Mesendoderm (in vitro differentiated cells): ENCODE measurements at regions not wholly inside any gene's neighbourhood (a gene's known extent, or its start where the extent isn't known, plus 50 kb on each side); places are given as distances from the start of the nearest gene placed in this dataset.

ENCODE experiments used
- DNase-seq: peaks from one replicate; pipeline ENCODE4 v3.0.0; 2013
- H2AK5ac ChIP-seq: 2 replicates; pipeline ENCODE4 v1.6.1; 2013; ENCODE audit warnings: low read length, inconsistent platforms
- H2BK120ac ChIP-seq: 2 replicates; pipeline ENCODE4 v1.6.1; 2013; ENCODE audit warnings: low read depth, mild to moderate bottlenecking, low read length, moderate library complexity, mixed read lengths
- H2BK15ac ChIP-seq: replicated peaks from 2 replicates; pipeline ENCODE4 v1.6.1; 2013; ENCODE audit warnings: low read depth, mild to moderate bottlenecking, moderate library complexity
- H2BK5ac ChIP-seq: 2 replicates; pipeline ENCODE4 v1.6.1; 2013; ENCODE audit warnings: low read length, inconsistent platforms
- H3K18ac ChIP-seq: 2 replicates; pipeline ENCODE4 v1.6.1; 2013; ENCODE audit warnings: mild to moderate bottlenecking, low read length, mixed read lengths
- H3K23ac ChIP-seq: one replicate; pipeline ENCODE4 v1.6.1; 2013; ENCODE audit warnings: low read length
- H3K27ac ChIP-seq: 2 replicates; pipeline ENCODE4 v1.5.1; 2013; ENCODE audit warnings: low read depth, mild to moderate bottlenecking, inconsistent platforms, low read length, moderate library complexity
- H3K27me3 ChIP-seq: 2 replicates; pipeline ENCODE4 v1.6.1; 2013; ENCODE audit warnings: low read length, control low read depth, mild to moderate bottlenecking, inconsistent platforms; ENCODE audit not compliant: insufficient read depth, poor library complexity
- H3K36me3 ChIP-seq: 2 replicates; pipeline ENCODE4 v1.6.1; 2013; ENCODE audit warnings: low read length, inconsistent platforms; ENCODE audit not compliant: control insufficient read depth, insufficient read depth
- H3K4ac ChIP-seq: one replicate; pipeline ENCODE4 v1.6.1; 2013; ENCODE audit warnings: low read depth, mild to moderate bottlenecking, low read length, moderate library complexity
- H3K4me1 ChIP-seq: 2 replicates; pipeline ENCODE4 v1.6.1; 2013; ENCODE audit warnings: low read depth, low read length, inconsistent platforms; ENCODE audit not compliant: control insufficient read depth
- H3K4me2 ChIP-seq: 2 replicates; pipeline ENCODE4 v1.6.1; 2013; ENCODE audit warnings: low read length
- H3K4me3 ChIP-seq: 2 replicates; pipeline ENCODE4 v1.5.1; 2013; ENCODE audit warnings: mild to moderate bottlenecking, low read length
- H3K56ac ChIP-seq: one replicate; pipeline ENCODE4 v1.6.1; 2013; ENCODE audit warnings: low read length
- H3K79me1 ChIP-seq: 2 replicates; pipeline ENCODE4 v1.6.1; 2013; ENCODE audit warnings: low read length, inconsistent platforms
- H3K79me2 ChIP-seq: 2 replicates; pipeline ENCODE4 v1.6.1; 2013; ENCODE audit warnings: mild to moderate bottlenecking, low read length; ENCODE audit not compliant: control insufficient read depth, insufficient read depth
- H3K9ac ChIP-seq: 2 replicates; pipeline ENCODE4 v1.6.1; 2013; ENCODE audit warnings: low read length, inconsistent platforms
- H4K5ac ChIP-seq: one replicate; pipeline ENCODE4 v1.6.1; 2013; ENCODE audit warnings: low read length
- H4K8ac ChIP-seq: one replicate; pipeline ENCODE4 v1.6.1; 2013; ENCODE audit warnings: low read depth, mild to moderate bottlenecking, control low read depth, low read length, moderate library complexity
- WGBS: extraction: QIAGEN DNeasy Blood & Tissue Kit; methylation state at CpG from one replicate; pipeline ENCODE4 v1.1.7; 2013; ENCODE audit warnings: low lambda C conversion rate, missing lambda C conversion rate; ENCODE audit not compliant: insufficient coverage; ENCODE audit errors: extremely low coverage; 5-methylcytosine and 5-hydroxymethylcytosine counted together

GRCh38 chr13:34066344-34066743, 248.4 kb downstream of the RFC3 start:
- no peaks in the 10 kb centered on the region for H3K79me2 ChIP-seq
- H2BK120ac ChIP-seq: no peak overlapping the region
- no peak overlapping the region for H2BK5ac ChIP-seq
- H3K4me3 ChIP-seq: no peak overlapping the region
- no peak overlapping the region for H3K18ac ChIP-seq
- no peak overlapping the region for H3K4me2 ChIP-seq
- H3K4me1 ChIP-seq: no peaks in the 10 kb centered on the region
- no CpG with 5 or more reads among the region's 1 CpG for WGBS
- H3K79me1 ChIP-seq: no peaks in the 10 kb centered on the region
- peak; percentile 80 for DNase-seq
- no peak overlapping the region for H3K27ac ChIP-seq
- no peaks in the 10 kb centered on the region for H3K36me3 ChIP-seq
- no peak overlapping the region for H2BK15ac ChIP-seq
- H4K8ac ChIP-seq: no peak overlapping the region
- H3K4ac ChIP-seq: no peak overlapping the region
- no peaks in the 10 kb centered on the region for H3K27me3 ChIP-seq
- H4K5ac ChIP-seq: no peak overlapping the region
- no peak overlapping the region for H2AK5ac ChIP-seq
- H3K9ac ChIP-seq: no peak overlapping the region
- H3K56ac ChIP-seq: no peak overlapping the region
- no peak overlapping the region for H3K23ac ChIP-seq

- no peak overlapping the region for H2BK5ac ChIP-seq
- no peak overlapping the region for H4K5ac ChIP-seq
- no peak overlapping the region for H3K18ac ChIP-seq
- H3K27me3 ChIP-seq: no peaks in the 10 kb centered on the region
- no peak overlapping the region for H3K4me2 ChIP-seq
- H3K36me3 ChIP-seq: no peaks in the 10 kb centered on the region
- H3K79me2 ChIP-seq: no peaks in the 10 kb centered on the region
- no peak overlapping the region for H2BK15ac ChIP-seq
- H2AK5ac ChIP-seq: no peak overlapping the region
- no peaks in the 10 kb centered on the region for H3K79me1 ChIP-seq
- H3K4ac ChIP-seq: no peak overlapping the region
- no peak overlapping the region for H2BK120ac ChIP-seq
- no peak overlapping the region for H3K23ac ChIP-seq
- no peak overlapping the region for H3K56ac ChIP-seq
- H4K8ac ChIP-seq: no peak overlapping the region
- no peak for DNase-seq
- H3K4me1 ChIP-seq: no peaks in the 10 kb centered on the region
- no peak overlapping the region for H3K4me3 ChIP-seq
- no peak overlapping the region for H3K9ac ChIP-seq
- H3K27ac ChIP-seq: no peak overlapping the region
Measured at GRCh38 chr13:34070006-34070405, 252.1 kb downstream of the RFC3 start.

GRCh38 chr13:34070544-34071303, 252.8 kb downstream of the RFC3 start:
- Histone ChIP-seq H2BK5ac (no peak overlapping the region), H3K27me3 (no peaks in the 10 kb centered on the region), H3K4ac (no peak overlapping the region), H3K56ac (no peak overlapping the region), H2BK120ac (no peak overlapping the region), H3K9ac (no peak overlapping the region), H3K18ac (no peak overlapping the region), H2BK15ac (no peak overlapping the region), H3K4me2 (no peak overlapping the region), H4K8ac (no peak overlapping the region), H3K4me1 (no peaks in the 10 kb centered on the region), H2AK5ac (no peak overlapping the region), H3K79me1 (no peaks in the 10 kb centered on the region), H4K5ac (no peak overlapping the region), H3K79me2 (no peaks in the 10 kb centered on the region), H3K4me3 (no peak overlapping the region), H3K23ac (no peak overlapping the region), H3K27ac (no peak overlapping the region), H3K36me3 (no peaks in the 10 kb centered on the region)
- WGBS: no CpG with 5 or more reads among the region's 2 CpGs
- no peak for DNase-seq

- H4K5ac ChIP-seq: no peak overlapping the region
- H3K4ac ChIP-seq: no peak overlapping the region
- no peak overlapping the region for H2AK5ac ChIP-seq
- WGBS: no CpG with 5 or more reads among the region's 1 CpG
- H4K8ac ChIP-seq: no peak overlapping the region
- no peak overlapping the region for H3K9ac ChIP-seq
- H3K27me3 ChIP-seq: no peaks in the 10 kb centered on the region
- no peak overlapping the region for H3K23ac ChIP-seq
- no peak overlapping the region for H3K18ac ChIP-seq
- H3K4me1 ChIP-seq: peaks cover 3% of the 10 kb centered on the region
- H3K4me2 ChIP-seq: no peak overlapping the region
- no peak overlapping the region for H3K27ac ChIP-seq
- peak; percentile 66 for DNase-seq
- no peak overlapping the region for H3K56ac ChIP-seq
- H3K79me2 ChIP-seq: no peaks in the 10 kb centered on the region
- H2BK120ac ChIP-seq: no peak overlapping the region
- H2BK15ac ChIP-seq: no peak overlapping the region
- no peaks in the 10 kb centered on the region for H3K36me3 ChIP-seq
- H3K79me1 ChIP-seq: no peaks in the 10 kb centered on the region
- H3K4me3 ChIP-seq: no peak overlapping the region
- H2BK5ac ChIP-seq: no peak overlapping the region
Measured at GRCh38 chr13:34076319-34076718, 258.4 kb downstream of the RFC3 start.

- Histone ChIP-seq H3K4me3 (no peak overlapping the region), H3K56ac (no peak overlapping the region), H2BK120ac (peak overlapping the region; percentile 10), H3K23ac (no peak overlapping the region), H3K9ac (no peak overlapping the region), H3K4me2 (no peak overlapping the region), H2BK5ac (peak overlapping the region; percentile 44), H3K4me1 (peaks cover 3% of the 10 kb centered on the region), H4K8ac (no peak overlapping the region), H3K27ac (no peak overlapping the region), H3K4ac (no peak overlapping the region), H4K5ac (no peak overlapping the region), H3K36me3 (no peaks in the 10 kb centered on the region), H2BK15ac (no peak overlapping the region), H3K79me2 (no peaks in the 10 kb centered on the region), H3K18ac (no peak overlapping the region), H3K79me1 (no peaks in the 10 kb centered on the region), H3K27me3 (no peaks in the 10 kb centered on the region), H2AK5ac (no peak overlapping the region)
- peak; percentile 29 for DNase-seq
- WGBS: no CpG with 5 or more reads among the region's 4 CpGs
Measured at GRCh38 chr13:34076943-34077703, 259.2 kb downstream of the RFC3 start.
